ENCODE measurements at regions not wholly inside any gene's neighbourhood (a gene's known extent, or its start where the extent isn't known, plus 50 kb on each side); places are given as distances from the start of the nearest gene placed in this dataset.

- DNase-seq (no peak), ATAC-seq (ENCODE audit: poor library complexity) (no peak)
- intact Hi-C loops (cut with DNase I): no loop called here
These were observed 228.1 kb upstream of the MEF2C start for GRCh38 chr5:89110916-89111646.

GRCh38 chr5:89106480-89106879 is 223.5 kb upstream of the MEF2C start:
- ATAC-seq (ENCODE audit: poor library complexity) (no peak), DNase-seq (no peak)
- intact Hi-C loops (cut with DNase I): no loop called here

GRCh38 chr5:89105836-89106235 is 222.9 kb upstream of the MEF2C start:
- ATAC-seq (ENCODE audit: poor library complexity) (no peak), DNase-seq (no peak)
- intact Hi-C loops (cut with DNase I): no loop called here

GRCh38 chr5:89105171-89105695 is 222.2 kb upstream of the MEF2C start:
- intact Hi-C loops (cut with DNase I): no loop called here
- DNase-seq (no peak), ATAC-seq (ENCODE audit: poor library complexity) (no peak)

- no peak for DNase-seq
- no peak for ATAC-seq (ENCODE audit: poor library complexity)
- intact Hi-C loops (cut with DNase I): no loop called here
These were observed 215.3 kb upstream of the MEF2C start for GRCh38 chr5:89098199-89098756.

- ATAC-seq (ENCODE audit: poor library complexity) (no peak), DNase-seq (no peak)
- intact Hi-C loops (cut with DNase I): no loop called here
These were observed 214.1 kb upstream of the MEF2C start for GRCh38 chr5:89097103-89097502.

GRCh38 chr5:89095341-89095740 is 212.4 kb upstream of the MEF2C start:
- intact Hi-C loops (cut with DNase I): no loop called here
- ATAC-seq (ENCODE audit: poor library complexity) (no peak), DNase-seq (no peak)

- ATAC-seq (ENCODE audit: poor library complexity): no peak
- no peak for DNase-seq
- intact Hi-C loops (cut with DNase I): no loop called here
These were observed 207.1 kb upstream of the MEF2C start for GRCh38 chr5:89090037-89090436.

- intact Hi-C loops (cut with DNase I): no loop called here
- ATAC-seq (ENCODE audit: poor library complexity) (peak; percentile 62), DNase-seq (no peak)
These were observed 204.8 kb upstream of the MEF2C start for GRCh38 chr5:89087551-89088318.

- intact Hi-C loops (cut with DNase I): no loop called here
- ATAC-seq (ENCODE audit: poor library complexity): no peak
These were observed 204.1 kb upstream of the MEF2C start for GRCh38 chr5:89087128-89087527.

GRCh38 chr5:89086390-89087086 is 203.6 kb upstream of the MEF2C start:
- DNase-seq: no peak
- intact Hi-C loops (cut with DNase I): no loop called here
- ATAC-seq (ENCODE audit: poor library complexity): no peak

More at GRCh38 chr5:89087128-89087527, 204.1 kb upstream of the MEF2C start:
- DNase-seq: no peak

- DNase-seq: no peak
- no peak for ATAC-seq (ENCODE audit: poor library complexity)
- intact Hi-C loops (cut with DNase I): no loop called here
These were observed 200.8 kb upstream of the MEF2C start for GRCh38 chr5:89083791-89084190.

GRCh38 chr5:89081360-89081759 is 198.4 kb upstream of the MEF2C start:
- intact Hi-C loops (cut with DNase I): no loop called here
- DNase-seq: no peak
- ATAC-seq (ENCODE audit: poor library complexity): no peak

GRCh38 chr5:89080467-89081116 is 197.6 kb upstream of the MEF2C start:
- no peak for DNase-seq
- intact Hi-C loops (cut with DNase I): no loop called here
- ATAC-seq (ENCODE audit: poor library complexity): no peak

- no peak for DNase-seq
- intact Hi-C loops (cut with DNase I): no loop called here
- no peak for ATAC-seq (ENCODE audit: poor library complexity)
These were observed 190.1 kb upstream of the MEF2C start for GRCh38 chr5:89072842-89073672.

- DNase-seq (no peak), ATAC-seq (ENCODE audit: poor library complexity) (no peak)
- intact Hi-C loops (cut with DNase I): no loop called here
These were observed 189.0 kb upstream of the MEF2C start for GRCh38 chr5:89071941-89072331.

GRCh38 chr5:89071101-89071940 is 188.3 kb upstream of the MEF2C start:
- ATAC-seq (ENCODE audit: poor library complexity): no peak
- intact Hi-C loops (cut with DNase I): no loop called here

More at GRCh38 chr5:89071101-89071940, 188.3 kb upstream of the MEF2C start:
- DNase-seq: no peak
